OCI-LY1 (cell line): ENCODE measurements at regions not wholly inside any gene's neighbourhood (a gene's known extent, or its start where the extent isn't known, plus 50 kb on each side); places are given as distances from the start of the nearest gene placed in this dataset.

Experiments
- CTCF ChIP-seq: fragments of 200-600 bp; sonication (generic), shearing (Covaris generic); IDR thresholded peaks from 2 replicates; pipeline ENCODE4 v1.5.1; 2017; ENCODE audit warnings: mild to moderate bottlenecking, antibody characterized with exemption, low read length, moderate library complexity, mixed read lengths
- EZH2 ChIP-seq: fragments of 200-600 bp; sonication (generic), shearing (Covaris generic); IDR thresholded peaks from 2 replicates; pipeline ENCODE4 v1.8.0; 2017; ENCODE audit warnings: borderline replicate concordance, mixed run types, mild to moderate bottlenecking, antibody characterized with exemption, low read length, moderate library complexity, mixed read lengths

- TF ChIP-seq CTCF (no peak), EZH2 (no peak)
Measured at GRCh38 chr4:28435314-28435713, 1574.7 kb downstream of the STIM2 start.
